GM21825 (cell line): ENCODE measurements at regions not wholly inside any gene's neighbourhood (a gene's known extent, or its start where the extent isn't known, plus 50 kb on each side); places are given as distances from the start of the nearest gene placed in this dataset.

Experiments used
- ATAC-seq: cut with Tn5 transposase; IDR thresholded peaks from one replicate; pipeline ENCODE4 v1.9.1; 2021; ENCODE audit warnings: mild to moderate bottlenecking, moderate library complexity; ENCODE audit not compliant: unreplicated experiment

GRCh38 chr11:116272181-116272789 is 500.5 kb downstream of the BUD13 start:
- ATAC-seq = no peak

GRCh38 chr11:116271479-116271878 is 501.3 kb downstream of the BUD13 start:
- ATAC-seq = no peak

GRCh38 chr11:116267146-116267545 is 505.6 kb downstream of the BUD13 start:
- ATAC-seq = no peak

GRCh38 chr11:116263770-116264169 is 509.0 kb downstream of the BUD13 start:
- ATAC-seq = no peak

GRCh38 chr11:116263019-116263418 is 509.8 kb downstream of the BUD13 start:
- no peak for ATAC-seq

GRCh38 chr11:116262370-116262769 is 510.4 kb downstream of the BUD13 start:
- no peak for ATAC-seq

GRCh38 chr11:116261606-116262005 is 511.2 kb downstream of the BUD13 start:
- ATAC-seq = no peak

GRCh38 chr11:116258821-116259220 is 514.0 kb downstream of the BUD13 start:
- no peak for ATAC-seq

GRCh38 chr11:116257883-116258282 is 514.9 kb downstream of the BUD13 start:
- ATAC-seq = no peak

- ATAC-seq = no peak
Observed at GRCh38 chr11:116257092-116257491, 515.7 kb downstream of the BUD13 start.

- no peak for ATAC-seq
Observed at GRCh38 chr11:116256215-116256614, 516.6 kb downstream of the BUD13 start.

- no peak for ATAC-seq
Observed at GRCh38 chr11:116255321-116255953, 517.4 kb downstream of the BUD13 start.

- ATAC-seq = no peak
Observed at GRCh38 chr11:116250155-116250554, 522.6 kb downstream of the BUD13 start.

- no peak for ATAC-seq
Observed at GRCh38 chr11:116249561-116249960, 523.2 kb downstream of the BUD13 start.

GRCh38 chr11:116244889-116245288 is 527.9 kb downstream of the BUD13 start:
- ATAC-seq = no peak

- ATAC-seq = no peak
Observed at GRCh38 chr11:116244439-116244838, 528.3 kb downstream of the BUD13 start.

GRCh38 chr11:116243991-116244390 is 528.8 kb downstream of the BUD13 start:
- no peak for ATAC-seq

GRCh38 chr11:116242006-116242405 is 530.8 kb downstream of the BUD13 start:
- no peak for ATAC-seq

- ATAC-seq = no peak
Observed at GRCh38 chr11:116240710-116241109, 532.1 kb downstream of the BUD13 start.

- ATAC-seq = no peak
Observed at GRCh38 chr11:116239247-116239646, 533.5 kb downstream of the BUD13 start.

- ATAC-seq = no peak
Observed at GRCh38 chr11:116234989-116235568, 537.7 kb downstream of the BUD13 start.

- ATAC-seq = no peak
Observed at GRCh38 chr11:116233561-116233960, 539.2 kb downstream of the BUD13 start.
